Suppressor macrophage (primary cell): ENCODE measurements at regions not wholly inside any gene's neighbourhood (a gene's known extent, or its start where the extent isn't known, plus 50 kb on each side); places are given as distances from the start of the nearest gene placed in this dataset.
"Not testable (repeated sequence)": the region's sequence is repeated elsewhere in the genome, so short reads cannot be mapped to it uniquely, and the experiment has no call there.

Source experiments
- DNase-seq, 4 experiments: peaks; one replicate each; pipeline ENCODE4 v3.0.0-alpha.2; 2020 to 2022

- DNase-seq = no peak
Measured at GRCh38 chr18:27567434-27567833, 382.3 kb upstream of the CHST9 start.

- DNase-seq = no peak
Measured at GRCh38 chr18:27564066-27564465, 379.0 kb upstream of the CHST9 start.

GRCh38 chr18:27558388-27559155 lies 373.5 kb upstream of the CHST9 start:
- no peak for DNase-seq

- no peak for DNase-seq
Measured at GRCh38 chr18:27556741-27557140, 371.6 kb upstream of the CHST9 start.

- DNase-seq = no peak
Measured at GRCh38 chr18:27549335-27550039, 364.4 kb upstream of the CHST9 start.

- no peak for DNase-seq
Measured at GRCh38 chr18:27546991-27547390, 361.9 kb upstream of the CHST9 start.

GRCh38 chr18:27544206-27544605 lies 359.1 kb upstream of the CHST9 start:
- DNase-seq = no peak

GRCh38 chr18:27541293-27541692 lies 356.2 kb upstream of the CHST9 start:
- DNase-seq = no peak

GRCh38 chr18:27540111-27540510 lies 355.0 kb upstream of the CHST9 start:
- DNase-seq = no peak

GRCh38 chr18:27528925-27529521 lies 343.9 kb upstream of the CHST9 start:
- DNase-seq = no peak

- no peak for DNase-seq
Measured at GRCh38 chr18:27527856-27528255, 342.7 kb upstream of the CHST9 start.

GRCh38 chr18:27520401-27520800 lies 335.3 kb upstream of the CHST9 start:
- DNase-seq = no peak

- DNase-seq = not testable (repeated sequence)
Measured at GRCh38 chr18:27510036-27510633, 325.0 kb upstream of the CHST9 start.

- no peak for DNase-seq
Measured at GRCh38 chr18:27501671-27502070, 316.6 kb upstream of the CHST9 start.

GRCh38 chr18:27500531-27500930 lies 315.4 kb upstream of the CHST9 start:
- DNase-seq = no peak

GRCh38 chr18:27497246-27497645 lies 312.1 kb upstream of the CHST9 start:
- DNase-seq = no peak

GRCh38 chr18:27493182-27493581 lies 308.1 kb upstream of the CHST9 start:
- no peak for DNase-seq

GRCh38 chr18:27491772-27492171 lies 306.7 kb upstream of the CHST9 start:
- no peak for DNase-seq

GRCh38 chr18:27483276-27483675 lies 298.2 kb upstream of the CHST9 start:
- no peak for DNase-seq

- no peak for DNase-seq
Measured at GRCh38 chr18:27478459-27478858, 293.4 kb upstream of the CHST9 start.

GRCh38 chr18:27473318-27473717 lies 288.2 kb upstream of the CHST9 start:
- DNase-seq = no peak

GRCh38 chr18:27467073-27467472 lies 282.0 kb upstream of the CHST9 start:
- DNase-seq = no peak

GRCh38 chr18:27461957-27462356 lies 276.8 kb upstream of the CHST9 start:
- DNase-seq = no peak
